ENCODE measurements at regions not wholly inside any gene's neighbourhood (a gene's known extent, or its start where the extent isn't known, plus 50 kb on each side); places are given as distances from the start of the nearest gene placed in this dataset.

- no peak for TF ChIP-seq CHD7 (IDR thresholded peaks at IDR 0.05; ENCODE audit: insufficient replicate concordance, low read length)
- no peak for TF ChIP-seq EGR1 (IDR thresholded peaks at IDR 0.05; ENCODE audit: borderline replicate concordance, low read depth, low read length)
- TF ChIP-seq TBP (IDR thresholded peaks at IDR 0.05; ENCODE audit: low read depth, low read length): no peak
- TF ChIP-seq TCF12 (IDR thresholded peaks at IDR 0.05; ENCODE audit: low read depth, low read length): no peak
- no peak for TF ChIP-seq BACH1 (IDR thresholded peaks at IDR 0.05; ENCODE audit: low read length)
- no peak for TF ChIP-seq BRCA1 (IDR thresholded peaks at IDR 0.05; ENCODE audit: low read depth, low read length)
- no peak for TF ChIP-seq HDAC6 (IDR thresholded peaks at IDR 0.05; ENCODE audit: low read depth, low read length)
- TF ChIP-seq CTCF (IDR thresholded peaks at IDR 0.05; ENCODE audit: control extremely low read depth in 1 of 3, insufficient read depth in 1 of 3, low read depth in 1 of 3, low read length in 3 of 3): no peak
- no peak for TF ChIP-seq RBBP5 (IDR thresholded peaks at IDR 0.05; ENCODE audit: borderline replicate concordance, low read depth, low read length)
- no peak for TF ChIP-seq EP300 (IDR thresholded peaks at IDR 0.05; ENCODE audit: borderline replicate concordance in 1 of 2, low read depth in 2 of 2, low read length in 2 of 2)
Observed at GRCh38 chr3:189076449-189076848, 95.3 kb upstream of the TPRG1 start (continued).
